ENCODE measurements at regions not wholly inside any gene's neighbourhood (a gene's known extent, or its start where the extent isn't known, plus 50 kb on each side); places are given as distances from the start of the nearest gene placed in this dataset.

GRCh38 chr5:61842840-61843239, 463.2 kb upstream of the KIF2A start:
- Histone ChIP-seq H3K4me1 (no peaks in the 10 kb centered on the region), H3K27ac (no peak overlapping the region), H3K9me3 (no peaks in the 10 kb centered on the region), H3K27me3 (no peaks in the 10 kb centered on the region), H3K36me3 (ENCODE audit: low read depth, missing control alignments) (no peaks in the 10 kb centered on the region), H3K4me3 (no peak overlapping the region)
- 75 to 81% methylated on average over 1 of the region's 1 CpG for WGBS, 2 donors
- intact Hi-C loops (cut with DNase I; ENCODE audit: low total_unique reads): no loop called here
- no peak for DNase-seq
- no peak for TF ChIP-seq POLR2A (IDR thresholded peaks at IDR 0.05)
- no peak for TF ChIP-seq CTCF (IDR thresholded peaks at IDR 0.05)

- Histone ChIP-seq H3K4me1 (no peaks in the 10 kb centered on the region), H3K9me3 (no peaks in the 10 kb centered on the region), H3K27me3 (no peaks in the 10 kb centered on the region), H3K36me3 (ENCODE audit: low read depth, missing control alignments) (no peaks in the 10 kb centered on the region), H3K27ac (no peak overlapping the region), H3K4me3 (no peak overlapping the region)
- TF ChIP-seq POLR2A (IDR thresholded peaks at IDR 0.05): no peak
- no peak for TF ChIP-seq CTCF (IDR thresholded peaks at IDR 0.05)
- DNase-seq: no peak
- intact Hi-C loops (cut with DNase I; ENCODE audit: low total_unique reads): no loop called here
Measured at GRCh38 chr5:61850696-61851095, 455.3 kb upstream of the KIF2A start.

GRCh38 chr5:61854531-61854930, 451.5 kb upstream of the KIF2A start:
- Histone ChIP-seq H3K36me3 (ENCODE audit: low read depth, missing control alignments) (no peaks in the 10 kb centered on the region), H3K27ac (no peak overlapping the region), H3K9me3 (no peaks in the 10 kb centered on the region), H3K4me1 (no peaks in the 10 kb centered on the region), H3K4me3 (no peak overlapping the region), H3K27me3 (no peaks in the 10 kb centered on the region)
- TF ChIP-seq POLR2A (IDR thresholded peaks at IDR 0.05) (no peak), CTCF (IDR thresholded peaks at IDR 0.05) (no peak)
- no peak for DNase-seq
- intact Hi-C loops (cut with DNase I; ENCODE audit: low total_unique reads): no loop called here
- 90% methylated on average over 2 of the region's 2 CpGs for WGBS, 2 donors

GRCh38 chr5:61860978-61861377, 445.0 kb upstream of the KIF2A start:
- 58 to 73% methylated on average over 1 of the region's 1 CpG for whole genome bisulfite sequencing, 2 donors
- Histone ChIP-seq H3K4me1 (no peaks in the 10 kb centered on the region), H3K27me3 (no peaks in the 10 kb centered on the region), H3K9me3 (no peaks in the 10 kb centered on the region), H3K36me3 (ENCODE audit: low read depth, missing control alignments) (no peaks in the 10 kb centered on the region), H3K27ac (no peak overlapping the region), H3K4me3 (no peak overlapping the region)
- no peak for DNase-seq
- intact Hi-C loops (cut with DNase I; ENCODE audit: low total_unique reads): no loop called here
- no peak for TF ChIP-seq CTCF (IDR thresholded peaks at IDR 0.05)
- TF ChIP-seq POLR2A (IDR thresholded peaks at IDR 0.05): no peak

GRCh38 chr5:61866930-61867329, 439.1 kb upstream of the KIF2A start:
- no peaks in the 10 kb centered on the region for H3K27me3 ChIP-seq
- intact Hi-C loops (cut with DNase I; ENCODE audit: low total_unique reads): no loop called here
- H3K27ac ChIP-seq: no peak overlapping the region
- no peaks in the 10 kb centered on the region for H3K36me3 ChIP-seq (ENCODE audit: low read depth, missing control alignments)
- H3K9me3 ChIP-seq: no peaks in the 10 kb centered on the region
- no peak for DNase-seq
- 63 to 69% methylated on average over 3 of the region's 3 CpGs for WGBS, 2 donors
- TF ChIP-seq CTCF (IDR thresholded peaks at IDR 0.05) (no peak), POLR2A (IDR thresholded peaks at IDR 0.05) (no peak)
- no peaks in the 10 kb centered on the region for H3K4me1 ChIP-seq
- no peak overlapping the region for H3K4me3 ChIP-seq

Measured in testis (tissue), 2 donors.